ENCODE measurements at regions not wholly inside any gene's neighbourhood (a gene's known extent, or its start where the extent isn't known, plus 50 kb on each side); places are given as distances from the start of the nearest gene placed in this dataset.

- Histone ChIP-seq H3K9ac (ENCODE audit: extremely low read depth, insufficient read length, low read length) (no peak overlapping the region), H4K20me1 (ENCODE audit: control insufficient read depth, insufficient read depth, insufficient read length) (no peaks in the 10 kb centered on the region), H4K8ac (replicated peaks; ENCODE audit: insufficient read length, low read depth, low read length) (no peak overlapping the region), H3K27me3 (ENCODE audit: insufficient read depth, low read length) (no peaks in the 10 kb centered on the region), H3K79me1 (ENCODE audit: insufficient read depth, low read depth, low read length, poor library complexity, severe bottlenecking) (no peaks in the 10 kb centered on the region), H3K79me2 (ENCODE audit: insufficient read depth, low read length) (no peaks in the 10 kb centered on the region), H3K23ac (ENCODE audit: insufficient read length, low read depth, low read length) (no peak overlapping the region), H3K18ac (ENCODE audit: insufficient read length, low read depth, low read length) (no peak overlapping the region), H3K56ac (ENCODE audit: insufficient read length, low read depth, low read length) (no peak overlapping the region), H4K5ac (ENCODE audit: insufficient read length, low read depth, low read length) (no peak overlapping the region), H3K4me1 (ENCODE audit: insufficient read depth, low read length) (no peaks in the 10 kb centered on the region), H3T11ph (ENCODE audit: low read length) (no peak overlapping the region), H2AFZ (ENCODE audit: low read length) (no peak overlapping the region), H3K27ac (ENCODE audit: insufficient read length, low read depth, low read length) (no peak overlapping the region), H3K14ac (ENCODE audit: insufficient read depth, low read length) (no peak overlapping the region), H3K9me3 (ENCODE audit: control insufficient read depth, low read depth, low read length) (no peaks in the 10 kb centered on the region), H2BK20ac (ENCODE audit: low read depth, low read length, poor library complexity, severe bottlenecking) (no peak overlapping the region), H4K91ac (ENCODE audit: insufficient read length, low read depth, low read length) (no peak overlapping the region), H2BK15ac (ENCODE audit: low read depth, low read length) (no peak overlapping the region), H2AK5ac (ENCODE audit: insufficient read length, low read length) (no peak overlapping the region), H2BK12ac (ENCODE audit: insufficient read length, low read depth, low read length) (no peak overlapping the region), H2BK120ac (ENCODE audit: low read depth, low read length, poor library complexity, severe bottlenecking) (no peak overlapping the region), H3K4ac (ENCODE audit: low read depth, low read length) (no peak overlapping the region), H2BK5ac (ENCODE audit: insufficient read length, low read length) (no peak overlapping the region), H3K23me2 (ENCODE audit: insufficient read length, low read depth, low read length, poor library complexity, severe bottlenecking) (no peaks in the 10 kb centered on the region), H3K4me2 (ENCODE audit: insufficient read depth, insufficient read length, low read length) (no peak overlapping the region)
- DNase-seq: no peak
- TF ChIP-seq CTCF (conservative IDR thresholded peaks at IDR 0.05): no peak
- Mint-ChIP-seq H3K4me3 (no peak overlapping the region), H3K4me1 (peaks cover 0 to 4% of the 10 kb centered on the region in 2 experiments; a peak in 1 of 4 replicates), H3K9me3 (peaks cover 10% of the 10 kb centered on the region in 2 experiments; a peak in 3 of 5 replicates), H3K27ac (no peak overlapping the region), H3K36me3 (ENCODE audit: insufficient read depth in 1 of 3, low read depth in 3 of 3) (peaks cover 0 to 16% (median 0%) of the 10 kb centered on the region in 3 experiments; a peak in 3 of 7 replicates), H3K27me3 (ENCODE audit: low read depth) (no peaks in the 10 kb centered on the region; the same call in 1 of the 2 replicates)
Measured at GRCh38 chr16:64654178-64654577, 467.7 kb downstream of the CDH11 start.

All from H9 (cell line).